SK-N-SH (cell line): ENCODE measurements at regions not wholly inside any gene's neighbourhood (a gene's known extent, or its start where the extent isn't known, plus 50 kb on each side); places are given as distances from the start of the nearest gene placed in this dataset.

Source experiments
- CTCF ChIA-PET: fragments of 300-600, 350-600 bp; formaldehyde crosslinking; extraction: SDS; loops from one replicate; lab custom pipeline; 2021; lab: Yijun Ruan, JAX
- POLR2A ChIA-PET: fragments of 350-600 bp; sonication (Branson Sonifier 250); formaldehyde crosslinking; extraction: SDS; loops from one replicate; lab custom pipeline; 2020; ENCODE audit warnings: antibody characterized with exemption, inconsistent platforms; lab: Yijun Ruan, JAX
- DNase-seq: peaks from one replicate; pipeline ENCODE4 v3.0.0; 2012
- H2AFZ ChIP-seq: fragments of 200-600 bp; sonication (generic); 2 replicates; pipeline ENCODE4 v1.8.1; 2016; ENCODE audit warnings: antibody characterized with exemption, mild to moderate bottlenecking, low read depth
- H3F3A ChIP-seq: fragments of 200-600 bp; sonication (generic); replicated peaks from 2 replicates; pipeline ENCODE3; 2016; ENCODE audit warnings: antibody characterized with exemption, mild to moderate bottlenecking; ENCODE audit not compliant: insufficient read depth
- H3K27ac ChIP-seq, 2 experiments: fragments of 200-500 bp in 1 of 2; fragments of 200-600 bp in 1 of 2; sonication (Bioruptor generic) in 1 of 2; sonication (generic), shearing (Covaris generic) in 1 of 2; 2 replicates each; pipeline versions ENCODE4 v1.5.1 to v1.6.1; 2014 to 2016; ENCODE audit warnings: low read depth in 2 of 2, inconsistent platforms in 1 of 2, low read length in 1 of 2, mild to moderate bottlenecking in 1 of 2, mixed read lengths in 1 of 2
- H3K27me3 ChIP-seq: fragments of 200-600 bp; sonication (generic), shearing (Covaris generic); 2 replicates; pipeline ENCODE4 v1.6.1; 2016; ENCODE audit warnings: mixed run types; ENCODE audit not compliant: insufficient read depth
- H3K36me3 ChIP-seq, 2 experiments: fragments of 200-500 bp in 1 of 2; fragments of 200-600 bp in 1 of 2; sonication (Bioruptor generic) in 1 of 2; sonication (generic) in 1 of 2; replicated peaks in 1 of 2; 2 replicates each; pipeline versions ENCODE3 to v1.5.1; 2014 to 2016; ENCODE audit warnings: low read length in 1 of 2, mild to moderate bottlenecking in 1 of 2; ENCODE audit not compliant: insufficient read depth in 2 of 2, control insufficient read depth in 1 of 2
- H3K4me1 ChIP-seq, 2 experiments: fragments of 200-500 bp in 1 of 2; fragments of 200-600 bp in 1 of 2; sonication (Bioruptor generic) in 1 of 2; sonication (generic), shearing (Covaris generic) in 1 of 2; 2 replicates each; pipeline versions ENCODE4 v1.5.1 to v1.6.1; 2014 to 2016; ENCODE audit warnings: low read depth in 1 of 2, low read length in 1 of 2, mixed run types in 1 of 2; ENCODE audit not compliant: insufficient read depth in 2 of 2, control insufficient read depth in 1 of 2
- H3K4me2 ChIP-seq: fragments of 200-600 bp; sonication (generic), shearing (Covaris generic); 2 replicates; pipeline ENCODE4 v1.6.1; 2017; ENCODE audit warnings: mixed run types
- H3K4me3 ChIP-seq, 2 experiments: fragments of 200-500 bp in 1 of 2; fragments of 200-600 bp in 1 of 2; sonication (Bioruptor generic) in 1 of 2; sonication (generic), shearing (Covaris generic) in 1 of 2; 2 replicates each; pipeline versions ENCODE4 v1.5.1 to v1.8.1; 2014 to 2016; ENCODE audit warnings: low read depth in 2 of 2, inconsistent platforms in 1 of 2, low read length in 1 of 2, mild to moderate bottlenecking in 1 of 2, mixed read lengths in 1 of 2, moderate library complexity in 1 of 2
- H3K79me2 ChIP-seq: fragments of 200-600 bp; sonication (generic); 2 replicates; pipeline ENCODE4 v1.8.1; 2017; ENCODE audit warnings: mild to moderate bottlenecking; ENCODE audit not compliant: insufficient read depth
- H3K9ac ChIP-seq: fragments of 200-600 bp; sonication (generic); 2 replicates; pipeline ENCODE4 v1.6.1; 2017; ENCODE audit warnings: mixed run types
- H3K9me2 ChIP-seq: fragments of 200-600 bp; sonication (generic); 2 replicates; pipeline ENCODE4 v1.6.1; 2017; ENCODE audit warnings: mixed run types
- H3K9me3 ChIP-seq: fragments of 200-600 bp; sonication (generic); 2 replicates; pipeline ENCODE4 v1.6.1; 2017; ENCODE audit warnings: mixed run types, mild to moderate bottlenecking, moderate library complexity
- H4K20me1 ChIP-seq: fragments of 200-600 bp; sonication (generic); 2 replicates; pipeline ENCODE4 v1.6.1; 2017; ENCODE audit warnings: mild to moderate bottlenecking, mixed run types; ENCODE audit not compliant: insufficient read depth
- EP300 ChIP-seq, 2 experiments: IDR thresholded peaks; 2 replicates each; pipeline versions ENCODE4 v1.4.0 to v1.6.1; 2012; ENCODE audit warnings: borderline replicate concordance in 1 of 2, low read depth in 1 of 2, low read length in 1 of 2
- FOSL2 ChIP-seq: IDR thresholded peaks from 2 replicates; pipeline ENCODE4 v1.4.0; 2012; ENCODE audit warnings: low read depth, mild to moderate bottlenecking, moderate library complexity, borderline replicate concordance
- FOXJ3 ChIP-seq: sonication (generic); formaldehyde crosslinking; IDR thresholded peaks from 2 replicates; pipeline ENCODE4 v1.5.1; 2020; ENCODE audit warnings: mild to moderate bottlenecking, missing genetic modification reagents
- FOXM1 ChIP-seq: IDR thresholded peaks from 2 replicates; pipeline ENCODE4 v1.4.0; 2012; ENCODE audit warnings: low read depth, mild to moderate bottlenecking
- GATA2 ChIP-seq: sonication (generic); formaldehyde crosslinking; IDR thresholded peaks from 2 replicates; pipeline ENCODE4 v1.5.0; 2020; ENCODE audit warnings: mild to moderate bottlenecking, missing genetic modification reagents
- IRF3 ChIP-seq: fragments of 150-350 bp; IDR thresholded peaks from 2 replicates; pipeline ENCODE4 v1.6.1; 2016; ENCODE audit warnings: mild to moderate bottlenecking, low read depth, low read length
- JUND ChIP-seq: IDR thresholded peaks from 2 replicates; pipeline ENCODE4 v1.4.0; 2012
- MEF2A ChIP-seq: IDR thresholded peaks from 2 replicates; pipeline ENCODE4 v1.4.0; 2012; ENCODE audit warnings: low read depth, borderline replicate concordance
- MXI1 ChIP-seq: IDR thresholded peaks from 2 replicates; pipeline ENCODE4 v1.6.1; 2012; ENCODE audit warnings: mild to moderate bottlenecking, low read depth, low read length, improper control_type of control experiment
- NRF1 ChIP-seq: IDR thresholded peaks from 2 replicates; pipeline ENCODE4 v1.6.1; 2012; ENCODE audit warnings: low read depth, mild to moderate bottlenecking, low read length
- RCOR1 ChIP-seq: fragments of 150-350 bp; IDR thresholded peaks from 2 replicates; pipeline ENCODE4 v1.6.1; 2017; ENCODE audit warnings: antibody characterized with exemption, low read length
- REST ChIP-seq: IDR thresholded peaks from 2 replicates; pipeline ENCODE4 v1.6.1; 2012; ENCODE audit warnings: mild to moderate bottlenecking, low read depth, low read length, moderate library complexity
- RFX5 ChIP-seq: IDR thresholded peaks from 2 replicates; pipeline ENCODE4 v1.6.1; 2012; ENCODE audit warnings: mild to moderate bottlenecking, improper control_type of control experiment, low read length
- RXRA ChIP-seq: IDR thresholded peaks from 2 replicates; pipeline ENCODE4 v1.4.0; 2012; ENCODE audit warnings: low read depth, mild to moderate bottlenecking, borderline replicate concordance
- SIN3A ChIP-seq: IDR thresholded peaks from 2 replicates; pipeline ENCODE4 v1.6.1; 2012; ENCODE audit warnings: low read depth, mild to moderate bottlenecking, low read length, moderate library complexity, borderline replicate concordance
- SMC3 ChIP-seq: IDR thresholded peaks from 2 replicates; pipeline ENCODE4 v1.6.1; 2012; ENCODE audit warnings: low read depth, low read length, improper control_type of control experiment
- TAF1 ChIP-seq: IDR thresholded peaks from 2 replicates; pipeline ENCODE4 v1.6.1; 2012; ENCODE audit warnings: low read depth, mild to moderate bottlenecking, low read length, moderate library complexity, borderline replicate concordance
- TCF12 ChIP-seq: IDR thresholded peaks from 2 replicates; pipeline ENCODE4 v1.4.0; 2012
- TEAD4 ChIP-seq: IDR thresholded peaks from 2 replicates; pipeline ENCODE4 v1.4.0; 2012; ENCODE audit warnings: mild to moderate bottlenecking, borderline replicate concordance; ENCODE audit not compliant: insufficient read depth
- WGBS: methylation state at CpG from one replicate; pipeline ENCODE4 v1.1.6; 2017; ENCODE audit warnings: low lambda C conversion rate; 5-methylcytosine and 5-hydroxymethylcytosine counted together
- TF ChIP-seq, protein P1 (sequence below): fragments of 150-350 bp; IDR thresholded peaks from 2 replicates; pipeline ENCODE4 v1.6.1; 2017; ENCODE audit warnings: antibody characterized with exemption, low read length, low read depth, borderline replicate concordance

GRCh38 chr14:71482671-71483070, 449.6 kb upstream of the RGS6 start:
- no peak for TF ChIP-seq RFX5
- no peak for TF ChIP-seq RXRA
- no peak for TF ChIP-seq JUND
- no peak for TF ChIP-seq SIN3A
- no peak for TF ChIP-seq TAF1
- no peak for TF ChIP-seq TCF12
- TF ChIP-seq SMC3, result no peak
- no peak for TF ChIP-seq MXI1
- TF ChIP-seq, all 33 proteins: peak for 0
- Histone ChIP-seq H3K9me3 (no peaks in the 10 kb centered on the region), H2AFZ (no peak overlapping the region), H3K9me2 (no peaks in the 10 kb centered on the region), H3K4me1 (peaks cover 2 to 5% of the 10 kb centered on the region in 2 experiments; a peak in 2 of 4 replicates), H3K27me3 (no peaks in the 10 kb centered on the region), H4K20me1 (no peaks in the 10 kb centered on the region), H3K27ac (no peak overlapping the region), H3K36me3 (no peaks in the 10 kb centered on the region), H3K9ac (no peak overlapping the region), H3K4me3 (no peak overlapping the region), H3K79me2 (peaks cover 22% of the 10 kb centered on the region; the same call in 1 of the 2 replicates), H3F3A (no peaks in the 10 kb centered on the region), H3K4me2 (no peak overlapping the region)
- DNase-seq, result no peak
- POLR2A ChIA-PET, result no interaction called here
- CTCF ChIA-PET, result interaction anchor here (0.9 to 1.3 kb wide), 2 partner anchors 26 to 160 kb away, joined by 3 read pairs; no protein-coding TSS in a partner anchor
- WGBS, result 74% methylated on average over 2 of the region's 2 CpGs

- no peak for DNase-seq
- Histone ChIP-seq H3K9ac (no peak overlapping the region), H3F3A (no peaks in the 10 kb centered on the region)
- no peak for TF ChIP-seq FOXJ3 (CRISPR knock-in tag)
- TF ChIP-seq IRF3, result no peak
- TF ChIP-seq SIN3A, result no peak
- TF ChIP-seq REST, result no peak
- TF ChIP-seq TAF1, result no peak
- TF ChIP-seq FOXM1, result no peak
- no peak for TF ChIP-seq MEF2A
- TF ChIP-seq, protein P1, sequence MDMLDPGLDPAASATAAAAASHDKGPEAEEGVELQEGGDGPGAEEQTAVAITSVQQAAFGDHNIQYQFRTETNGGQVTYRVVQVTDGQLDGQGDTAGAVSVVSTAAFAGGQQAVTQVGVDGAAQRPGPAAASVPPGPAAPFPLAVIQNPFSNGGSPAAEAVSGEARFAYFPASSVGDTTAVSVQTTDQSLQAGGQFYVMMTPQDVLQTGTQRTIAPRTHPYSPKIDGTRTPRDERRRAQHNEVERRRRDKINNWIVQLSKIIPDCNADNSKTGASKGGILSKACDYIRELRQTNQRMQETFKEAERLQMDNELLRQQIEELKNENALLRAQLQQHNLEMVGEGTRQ, result no peak
- TF ChIP-seq TEAD4, result no peak
- TF ChIP-seq GATA2 (CRISPR knock-in tag), result no peak
- no peak for TF ChIP-seq TCF12
- no peak for TF ChIP-seq FOSL2
- no peak for TF ChIP-seq EP300 (IDR thresholded peaks at IDR 0.05; ENCODE audit: borderline replicate concordance in 1 of 2, low read depth in 1 of 2, low read length in 1 of 2)
- no peak for TF ChIP-seq RFX5
- no peak for TF ChIP-seq RCOR1
- TF ChIP-seq NRF1, result no peak
- TF ChIP-seq, all 33 proteins: peak for 0
- peaks cover 2 to 5% of the 10 kb centered on the region in 2 experiments; a peak in 2 of 4 replicates for H3K4me1 ChIP-seq
- no peaks in the 10 kb centered on the region for H3K9me3 ChIP-seq
- H3K4me3 ChIP-seq, result no peak overlapping the region
- ChIA-PET POLR2A (no interaction called here), CTCF (interaction anchor here (1.3 kb wide), 1 partner anchor 27 kb away, joined by 3 read pairs; no protein-coding TSS in a partner anchor)
- no peaks in the 10 kb centered on the region for H3K36me3 ChIP-seq
- peaks cover 18% of the 10 kb centered on the region; the same call in 1 of the 2 replicates for H3K79me2 ChIP-seq
- 85% methylated on average over 3 of the region's 3 CpGs for WGBS
- no peak overlapping the region for H3K27ac ChIP-seq
- no peaks in the 10 kb centered on the region for H3K27me3 ChIP-seq
- H2AFZ ChIP-seq, result no peak overlapping the region
- H3K9me2 ChIP-seq, result no peaks in the 10 kb centered on the region
- no peaks in the 10 kb centered on the region for H4K20me1 ChIP-seq
- no peak overlapping the region for H3K4me2 ChIP-seq
These were observed 449.1 kb upstream of the RGS6 start for GRCh38 chr14:71483154-71483553.
